OCI-LY3 (cell line): ENCODE measurements at regions not wholly inside any gene's neighbourhood (a gene's known extent, or its start where the extent isn't known, plus 50 kb on each side); places are given as distances from the start of the nearest gene placed in this dataset.

Source experiments
- H2AFZ ChIP-seq: fragments of 200-600, 300-600 bp; shearing (Covaris generic); 2 replicates; pipeline ENCODE4 v1.6.0; 2014; ENCODE audit warnings: antibody characterized with exemption, low read depth, low read length
- H3K27ac ChIP-seq: fragments of 200-600, 300-600 bp; sonication (generic); 2 replicates; pipeline ENCODE4 v1.5.1; 2014; ENCODE audit warnings: mild to moderate bottlenecking, low read length, moderate library complexity, mixed read lengths
- H3K27me3 ChIP-seq: fragments of 200-600, 300-600 bp; sonication (generic); 2 replicates; pipeline ENCODE4 v1.6.1; 2014; ENCODE audit warnings: low read depth, low read length, mixed read lengths
- H3K36me3 ChIP-seq: fragments of 200-600, 300-600 bp; sonication (generic); replicated peaks from 2 replicates; pipeline ENCODE3; 2014; ENCODE audit warnings: low read depth, low read length, mixed read lengths
- H3K4me1 ChIP-seq: fragments of 300-600, 200-600 bp; sonication (generic); 2 replicates; pipeline ENCODE4 v1.6.1; 2014; ENCODE audit warnings: low read length, mixed read lengths
- H3K4me2 ChIP-seq: fragments of 200-600, 300-600 bp; sonication (generic); 2 replicates; pipeline ENCODE4 v1.6.1; 2014; ENCODE audit warnings: low read length, mixed read lengths
- H3K4me3 ChIP-seq: fragments of 300-600, 200-600 bp; sonication (generic); 2 replicates; pipeline ENCODE4 v1.5.1; 2014; ENCODE audit warnings: antibody characterized with exemption, mild to moderate bottlenecking, low read length, moderate library complexity
- H3K79me2 ChIP-seq: fragments of 300-600, 200-600 bp; shearing (Covaris generic); 2 replicates; pipeline ENCODE4 v1.6.1; 2014; ENCODE audit warnings: mild to moderate bottlenecking, low read length, mixed read lengths
- H3K9ac ChIP-seq: fragments of 300-600, 200-600 bp; shearing (Covaris generic); 2 replicates; pipeline ENCODE4 v1.6.0; 2014; ENCODE audit warnings: mild to moderate bottlenecking, low read length, moderate library complexity
- H3K9me3 ChIP-seq: fragments of 200-600, 300-600 bp; shearing (Covaris generic); 2 replicates; pipeline ENCODE4 v1.6.1; 2014; ENCODE audit warnings: low read length, mixed read lengths; ENCODE audit not compliant: insufficient read depth
- H4K20me1 ChIP-seq: fragments of 200-600, 300-600 bp; sonication (generic); 2 replicates; pipeline ENCODE4 v1.6.1; 2016; ENCODE audit warnings: low read length, mixed read lengths; ENCODE audit not compliant: insufficient read depth
- CTCF ChIP-seq: fragments of 200-600, 300-600 bp; sonication (generic); IDR thresholded peaks from 2 replicates; pipeline ENCODE4 v1.5.1; 2014; ENCODE audit warnings: antibody characterized with exemption, low read length, low read depth
- EZH2phosphoT487 ChIP-seq: fragments of 200-600 bp; shearing (Covaris generic); IDR thresholded peaks from 2 replicates; pipeline ENCODE4 v1.6.1; 2018; ENCODE audit warnings: antibody characterized with exemption, mixed run types, low read depth

- Histone ChIP-seq H4K20me1 (no peaks in the 10 kb centered on the region), H3K9me3 (no peaks in the 10 kb centered on the region), H3K79me2 (no peaks in the 10 kb centered on the region), H2AFZ (no peak overlapping the region), H3K36me3 (no peaks in the 10 kb centered on the region), H3K27ac (no peak overlapping the region), H3K4me2 (no peak overlapping the region), H3K9ac (no peak overlapping the region), H3K4me1 (no peaks in the 10 kb centered on the region), H3K4me3 (no peak overlapping the region), H3K27me3 (no peaks in the 10 kb centered on the region)
- TF ChIP-seq EZH2phosphoT487 (no peak), CTCF (no peak)
Observed at GRCh38 chr4:24730256-24731001, 64.9 kb upstream of the SOD3 start.

- H2AFZ ChIP-seq: no peak overlapping the region
- no peak overlapping the region for H3K9ac ChIP-seq
- H3K27ac ChIP-seq: no peak overlapping the region
- H3K4me3 ChIP-seq: no peak overlapping the region
- no peak overlapping the region for H3K4me2 ChIP-seq
- TF ChIP-seq CTCF: no peak
- no peak for TF ChIP-seq EZH2phosphoT487
- no peaks in the 10 kb centered on the region for H3K27me3 ChIP-seq
- H3K9me3 ChIP-seq: no peaks in the 10 kb centered on the region
- H3K79me2 ChIP-seq: no peaks in the 10 kb centered on the region
- H3K4me1 ChIP-seq: no peaks in the 10 kb centered on the region
- H3K36me3 ChIP-seq: no peaks in the 10 kb centered on the region
- no peaks in the 10 kb centered on the region for H4K20me1 ChIP-seq
Observed at GRCh38 chr4:24731448-24731847, 63.9 kb upstream of the SOD3 start.

GRCh38 chr4:24734511-24734910, 60.9 kb upstream of the SOD3 start:
- Histone ChIP-seq H3K9me3 (no peaks in the 10 kb centered on the region), H2AFZ (no peak overlapping the region), H3K9ac (no peak overlapping the region), H3K27ac (no peak overlapping the region), H3K4me2 (no peak overlapping the region), H4K20me1 (no peaks in the 10 kb centered on the region), H3K4me3 (no peak overlapping the region), H3K4me1 (no peaks in the 10 kb centered on the region), H3K36me3 (no peaks in the 10 kb centered on the region), H3K27me3 (no peaks in the 10 kb centered on the region), H3K79me2 (no peaks in the 10 kb centered on the region)
- TF ChIP-seq CTCF: no peak
- TF ChIP-seq EZH2phosphoT487: no peak

GRCh38 chr4:24736066-24736465, 59.3 kb upstream of the SOD3 start:
- H2AFZ ChIP-seq: no peak overlapping the region
- no peaks in the 10 kb centered on the region for H3K36me3 ChIP-seq
- H3K4me1 ChIP-seq: no peaks in the 10 kb centered on the region
- no peak overlapping the region for H3K9ac ChIP-seq
- H4K20me1 ChIP-seq: no peaks in the 10 kb centered on the region
- no peaks in the 10 kb centered on the region for H3K79me2 ChIP-seq
- H3K4me2 ChIP-seq: no peak overlapping the region
- no peaks in the 10 kb centered on the region for H3K27me3 ChIP-seq
- H3K27ac ChIP-seq: no peak overlapping the region
- H3K9me3 ChIP-seq: no peaks in the 10 kb centered on the region
- TF ChIP-seq EZH2phosphoT487 (no peak), CTCF (no peak)
- H3K4me3 ChIP-seq: no peak overlapping the region
